DMS53 (cell line): ENCODE measurements at regions not wholly inside any gene's neighbourhood (a gene's known extent, or its start where the extent isn't known, plus 50 kb on each side); places are given as distances from the start of the nearest gene placed in this dataset.
A peak's percentile ranks its signal among the peaks of the same experiment; 100 is the strongest.
"Not testable (repeated sequence)": the region's sequence is repeated elsewhere in the genome, so short reads cannot be mapped to it uniquely, and the experiment has no call there.

Experiments
- DNase-seq: peaks from one replicate; lab custom pipeline; 2025; lab: John Stamatoyannopoulos, UW

DNA sequence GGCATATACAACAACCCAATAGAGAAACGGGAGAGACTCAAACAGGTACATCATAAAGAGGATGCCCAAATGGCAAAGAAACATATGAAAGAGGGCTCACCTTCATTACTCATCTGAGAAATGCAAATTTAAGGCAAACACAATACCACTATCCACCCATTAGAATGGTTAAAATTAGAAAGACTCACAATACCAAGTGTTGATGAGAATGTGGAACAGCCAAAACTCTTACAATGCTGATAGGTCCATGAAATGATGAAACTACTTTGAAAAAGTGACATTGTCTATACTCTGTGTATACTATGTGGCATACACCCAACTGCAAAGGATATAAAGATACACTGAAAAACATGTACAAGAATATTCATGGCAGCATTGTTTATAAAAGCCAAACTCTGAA, 96.2 kb upstream of the TSHZ3 start:
- DNase-seq = no peak

DNA sequence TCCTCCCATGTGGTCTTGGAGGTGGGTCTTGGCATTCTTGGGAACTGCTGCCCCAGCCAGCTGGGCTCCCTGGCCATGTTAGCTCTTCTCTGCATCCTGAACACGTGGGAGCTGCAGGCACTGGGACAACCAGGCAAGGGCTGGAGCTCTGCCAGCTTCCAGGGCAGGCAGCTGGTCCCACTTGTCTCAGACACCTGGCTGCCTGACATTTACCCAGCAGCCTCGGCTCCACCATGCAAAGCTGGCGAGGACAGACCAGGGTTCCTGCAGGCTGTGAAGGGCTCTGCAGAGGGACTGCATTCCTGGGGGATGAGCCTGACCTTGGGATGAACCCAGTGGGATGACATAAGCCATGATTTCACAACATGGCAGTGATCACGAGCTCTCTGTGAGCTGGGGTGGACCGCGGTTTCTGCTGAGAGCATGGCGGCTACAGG, 99.0 kb upstream of the TSHZ3 start:
- DNase-seq = peak; percentile 17

- no peak for DNase-seq
Measured at GRCh38 chr19:31449379-31449778, 100.1 kb upstream of the TSHZ3 start.

DNA sequence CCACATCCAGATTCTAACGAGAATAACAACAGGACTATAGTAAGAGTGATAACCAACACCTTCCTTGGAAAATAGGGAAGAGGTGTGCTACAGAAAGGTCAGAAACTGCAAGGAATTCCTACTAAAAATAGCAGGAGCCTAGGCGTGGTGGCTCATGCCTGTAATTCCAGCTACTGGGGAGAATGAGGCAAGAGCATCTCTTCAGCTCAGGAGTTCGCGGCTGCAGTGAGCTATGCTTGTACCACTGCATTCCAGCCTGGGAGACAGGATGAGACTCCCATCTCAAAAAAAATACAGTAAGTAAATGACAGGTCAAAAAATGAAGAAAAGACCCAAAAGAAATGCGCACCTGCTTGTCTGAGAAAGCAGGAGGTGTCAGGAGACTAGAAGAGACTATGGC, 101.5 kb upstream of the TSHZ3 start:
- DNase-seq = no peak

DNA sequence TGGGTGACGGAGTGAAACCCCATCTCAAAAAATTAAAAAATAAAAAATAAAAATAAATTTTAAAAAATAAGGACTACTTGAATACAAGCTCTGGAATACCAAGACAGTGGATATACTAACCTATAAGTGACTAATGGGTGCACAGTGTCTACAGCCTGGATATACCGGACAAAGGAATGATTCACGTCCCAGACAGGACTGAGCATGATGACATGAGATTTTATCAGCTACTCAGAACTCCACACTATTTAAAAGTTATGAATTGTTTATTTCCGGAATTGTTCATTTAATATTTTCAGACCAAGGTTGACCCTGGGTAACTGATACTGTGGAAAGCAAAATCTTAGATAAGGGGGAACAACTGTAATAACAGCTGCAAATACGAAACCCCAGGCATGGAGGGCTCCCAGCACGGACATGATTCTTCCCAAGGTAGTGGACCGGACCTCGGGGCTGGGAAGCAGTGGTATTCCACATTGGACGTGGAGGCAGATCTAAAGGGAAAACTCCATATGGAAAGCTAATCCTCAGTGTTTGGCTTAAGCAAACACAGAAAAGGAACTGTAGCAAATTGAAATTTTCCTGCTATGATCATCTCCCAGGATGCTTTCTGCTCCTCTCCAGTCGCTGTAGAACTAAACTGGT, 102.6 kb upstream of the TSHZ3 start:
- DNase-seq = no peak

DNA sequence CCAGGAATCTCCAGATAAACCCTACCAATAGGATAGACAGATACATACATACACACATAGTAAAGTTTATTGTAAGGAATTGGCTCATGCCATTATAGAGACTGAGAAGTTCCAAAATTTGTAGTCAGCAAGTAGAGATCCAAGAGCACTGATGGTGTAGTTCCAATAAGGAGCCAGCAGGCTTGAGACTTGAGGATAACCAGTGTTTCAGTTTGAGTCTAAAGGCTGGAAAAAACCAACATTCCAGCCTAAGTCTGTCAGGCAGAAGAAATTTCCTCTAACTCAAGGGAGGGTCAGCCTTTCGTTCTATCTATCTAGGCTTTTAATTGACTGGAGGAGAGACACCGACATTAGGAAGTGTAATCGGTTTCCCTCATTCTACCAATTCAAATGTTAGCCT, 110.2 kb upstream of the TSHZ3 start:
- DNase-seq = no peak

DNA sequence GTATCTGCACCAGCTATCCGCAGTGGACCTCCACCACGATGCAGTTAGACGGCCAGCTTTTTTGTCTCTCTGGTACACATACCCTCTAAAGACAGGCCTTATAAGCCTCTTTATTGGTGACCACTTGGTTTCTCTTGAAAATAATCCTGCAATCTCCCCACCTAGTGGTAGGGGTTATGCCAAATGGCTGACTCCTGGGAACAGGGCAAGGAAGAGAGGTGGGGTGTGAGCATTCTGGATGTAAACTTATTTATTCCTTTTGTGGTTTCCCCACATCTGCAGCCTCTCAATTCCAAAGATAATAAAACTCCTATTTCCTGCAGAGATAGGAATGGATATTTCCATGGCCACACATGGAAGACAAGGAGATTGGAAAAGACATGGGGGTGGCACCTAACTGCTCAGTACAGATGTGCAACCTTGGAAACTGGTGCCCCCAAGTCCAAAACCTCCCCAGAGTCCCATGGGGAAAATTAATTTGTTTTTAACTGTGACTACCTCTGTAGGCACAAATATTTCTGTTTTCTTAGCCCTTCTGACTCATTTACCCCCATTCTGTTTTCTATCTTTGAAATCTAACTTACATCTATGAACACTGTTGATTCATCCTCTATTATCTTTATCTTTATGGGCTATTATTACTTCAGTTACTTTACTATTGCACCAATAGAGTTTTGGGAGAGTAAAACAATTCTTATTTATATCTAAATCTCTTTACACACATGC, 112.7 kb upstream of the TSHZ3 start:
- DNase-seq = no peak

DNA sequence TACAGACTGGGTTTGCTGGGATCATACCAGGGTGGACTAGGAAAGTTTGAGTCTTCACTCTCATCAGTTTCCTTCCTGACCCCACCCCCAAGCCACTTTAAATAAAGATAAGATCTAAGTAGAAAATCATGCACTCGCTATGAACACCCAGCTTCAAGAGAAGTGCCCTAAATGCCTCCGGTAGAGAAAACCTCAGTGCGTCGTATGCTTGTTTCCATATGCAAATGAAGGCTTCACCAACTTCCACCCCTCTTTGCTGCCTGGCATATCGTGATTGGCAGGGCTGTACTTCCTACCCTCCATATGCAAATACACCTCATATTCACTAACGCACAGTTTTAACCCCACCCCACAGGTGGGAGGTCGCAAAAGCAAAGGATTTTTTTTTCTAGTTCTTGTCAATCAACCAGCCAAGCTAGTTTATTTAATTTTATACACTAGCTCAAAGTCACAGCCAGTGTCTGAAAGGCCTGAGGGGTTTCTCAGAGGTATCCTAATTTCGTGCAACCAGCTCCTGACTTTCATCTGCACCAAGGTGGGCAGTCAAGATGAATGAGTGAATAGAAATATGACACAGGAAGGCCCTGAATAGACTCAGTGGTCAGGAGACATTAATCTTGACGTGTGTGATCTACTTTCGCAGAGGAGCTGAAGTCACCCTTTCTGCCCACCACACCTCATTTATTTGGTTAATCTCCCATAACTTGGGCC, 121.1 kb upstream of the TSHZ3 start:
- no peak for DNase-seq

GRCh38 chr19:31470952-31471351, 121.7 kb upstream of the TSHZ3 start:
- DNase-seq = no peak

DNA sequence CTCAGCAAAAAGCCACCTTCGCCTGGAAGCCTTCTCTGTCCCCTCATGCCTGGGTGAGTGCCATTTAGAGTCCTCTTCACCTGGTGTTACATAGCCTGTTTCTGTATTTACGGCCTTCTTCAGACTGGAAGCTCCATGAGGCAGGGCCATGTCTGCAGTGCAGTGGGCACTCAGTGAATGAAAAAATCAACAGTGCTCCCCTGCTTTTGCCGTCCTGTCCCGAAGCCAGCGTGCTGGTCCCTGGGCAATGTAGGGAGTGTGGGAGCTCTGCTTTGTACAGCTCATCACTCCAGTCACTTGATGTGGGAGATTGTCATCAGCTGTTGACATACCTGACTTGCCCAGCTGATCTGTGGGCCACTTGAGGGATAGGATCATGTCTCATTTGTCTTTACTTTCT, 129.0 kb upstream of the TSHZ3 start:
- DNase-seq = no peak

GRCh38 chr19:31483226-31483857, 134.1 kb upstream of the TSHZ3 start:
- no peak for DNase-seq

DNA sequence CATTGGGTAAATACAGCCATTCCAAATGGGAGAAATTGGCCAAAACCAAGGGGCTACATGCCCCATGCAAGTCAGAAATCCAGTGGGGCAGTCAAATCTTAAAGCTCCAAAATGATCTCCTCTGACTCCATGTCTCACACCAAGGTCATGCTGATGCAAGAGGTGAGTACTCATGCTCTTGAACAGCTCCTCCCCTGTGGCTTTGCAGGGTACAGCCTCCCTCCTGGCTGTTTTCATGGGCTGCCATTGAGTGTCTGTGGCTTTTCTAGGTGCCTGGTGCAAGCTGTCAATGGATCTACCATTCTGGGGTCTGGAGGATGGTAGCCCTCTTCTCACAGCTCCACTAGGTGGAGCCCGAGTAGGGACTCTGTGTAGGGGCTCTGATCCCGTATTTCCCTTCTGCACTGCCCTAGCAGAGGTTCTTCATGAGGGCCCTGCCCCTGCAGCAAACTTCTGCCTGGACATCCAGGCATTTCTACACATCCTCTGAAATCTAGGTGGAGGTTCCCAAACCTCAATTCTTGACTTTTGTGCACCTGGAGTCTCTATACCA, 135.7 kb upstream of the TSHZ3 start:
- DNase-seq = not testable (repeated sequence)

DNA sequence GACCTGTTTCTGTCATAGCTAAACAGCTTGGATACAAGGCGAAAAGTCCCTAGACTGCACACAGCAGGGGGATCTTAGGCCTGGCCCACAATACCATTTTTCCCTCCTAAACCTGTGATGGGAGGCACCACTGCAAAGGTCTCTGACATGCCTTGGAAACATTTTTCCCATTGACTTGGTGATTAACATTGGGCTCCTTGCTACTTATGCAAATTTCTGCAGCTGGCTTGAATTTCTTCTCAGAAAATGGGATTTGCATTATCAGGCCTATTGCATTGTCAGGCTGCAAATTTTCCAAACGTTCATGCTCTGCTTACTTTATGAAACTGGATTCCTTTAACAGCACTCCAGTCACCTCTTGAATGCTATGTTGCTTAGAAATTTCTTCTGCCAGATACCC, 136.2 kb upstream of the TSHZ3 start:
- DNase-seq = no peak

DNA sequence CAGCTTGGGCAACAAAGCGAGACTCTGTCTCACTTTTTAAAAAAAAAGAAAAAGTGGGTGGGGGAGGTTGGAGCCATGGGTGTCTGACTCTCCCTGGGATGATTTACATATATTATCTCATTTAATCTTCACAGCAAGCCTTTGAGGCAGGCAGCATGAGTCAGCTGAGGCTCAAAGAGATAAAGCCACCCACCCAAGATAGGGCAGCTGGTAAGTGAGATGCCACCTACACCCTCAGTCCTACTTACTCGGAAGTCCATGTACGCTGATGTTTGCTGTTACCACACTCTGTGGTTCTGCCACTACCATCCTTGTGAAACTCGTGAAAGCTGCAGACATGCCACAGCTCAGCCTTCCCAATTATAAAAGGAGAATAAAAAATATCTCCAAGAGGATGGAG, 142.0 kb upstream of the TSHZ3 start:
- DNase-seq = no peak

- no peak for DNase-seq
Measured at GRCh38 chr19:31492050-31492449, 142.8 kb upstream of the TSHZ3 start.

DNA sequence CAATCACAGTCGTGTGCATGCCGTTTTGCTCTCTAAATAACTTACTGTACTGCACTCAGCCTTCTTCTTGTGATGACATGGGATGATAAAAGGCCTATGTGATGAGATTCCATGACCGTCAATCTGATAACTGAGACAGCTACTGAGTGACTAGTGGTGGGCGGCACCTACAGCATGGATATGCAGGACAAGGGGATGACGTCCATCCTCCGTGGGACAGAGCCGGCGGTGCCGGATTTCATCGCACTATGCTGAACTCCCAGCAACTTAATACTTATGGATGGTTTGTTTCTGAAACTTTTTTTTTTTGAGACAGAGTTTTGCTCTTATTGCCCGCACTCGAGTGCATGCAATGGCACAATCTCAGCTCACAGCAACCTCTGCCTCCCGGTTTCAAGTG, 146.8 kb upstream of the TSHZ3 start:
- DNase-seq = no peak

DNA sequence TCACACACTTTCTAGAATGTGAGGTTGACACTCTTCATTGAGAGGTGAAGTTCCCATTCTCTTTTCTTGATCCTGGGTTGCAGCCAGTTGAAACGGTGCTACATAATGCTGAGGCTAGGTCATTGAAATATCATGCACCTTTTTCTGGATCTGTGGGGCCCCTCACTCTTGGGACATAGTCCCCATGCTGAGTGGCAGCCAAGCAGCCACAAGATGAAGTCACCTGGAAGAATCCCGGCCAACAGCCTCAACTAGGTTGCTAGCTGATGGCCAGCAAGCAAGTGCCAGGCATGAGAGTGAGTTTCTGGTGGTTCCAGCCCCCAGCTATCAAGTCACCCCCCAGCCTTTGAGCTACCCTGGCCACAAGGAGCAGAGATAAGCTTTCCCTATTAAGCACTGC, 148.5 kb upstream of the TSHZ3 start:
- DNase-seq = no peak

DNA sequence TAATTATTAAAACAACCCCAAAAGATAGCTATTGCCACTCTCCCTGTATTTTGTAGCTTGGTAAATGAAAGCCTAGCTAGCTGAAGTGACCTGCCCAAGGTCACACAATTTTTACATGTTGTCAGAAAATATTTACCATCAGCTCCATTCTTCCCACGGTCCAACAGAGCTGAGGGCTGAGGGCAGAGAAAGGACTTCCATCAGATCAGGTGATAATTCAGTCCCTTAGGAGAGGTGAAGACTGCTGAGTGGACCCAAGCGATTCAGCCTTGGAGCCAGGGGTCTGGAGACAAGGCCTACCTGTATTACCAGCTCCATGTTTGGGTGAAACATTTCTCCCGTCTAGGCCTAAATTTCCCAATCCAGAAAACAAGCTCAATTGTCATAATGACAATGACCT, 149.5 kb upstream of the TSHZ3 start:
- DNase-seq = no peak

GRCh38 chr19:31499281-31500196, 150.3 kb upstream of the TSHZ3 start:
- DNase-seq = no peak

DNA sequence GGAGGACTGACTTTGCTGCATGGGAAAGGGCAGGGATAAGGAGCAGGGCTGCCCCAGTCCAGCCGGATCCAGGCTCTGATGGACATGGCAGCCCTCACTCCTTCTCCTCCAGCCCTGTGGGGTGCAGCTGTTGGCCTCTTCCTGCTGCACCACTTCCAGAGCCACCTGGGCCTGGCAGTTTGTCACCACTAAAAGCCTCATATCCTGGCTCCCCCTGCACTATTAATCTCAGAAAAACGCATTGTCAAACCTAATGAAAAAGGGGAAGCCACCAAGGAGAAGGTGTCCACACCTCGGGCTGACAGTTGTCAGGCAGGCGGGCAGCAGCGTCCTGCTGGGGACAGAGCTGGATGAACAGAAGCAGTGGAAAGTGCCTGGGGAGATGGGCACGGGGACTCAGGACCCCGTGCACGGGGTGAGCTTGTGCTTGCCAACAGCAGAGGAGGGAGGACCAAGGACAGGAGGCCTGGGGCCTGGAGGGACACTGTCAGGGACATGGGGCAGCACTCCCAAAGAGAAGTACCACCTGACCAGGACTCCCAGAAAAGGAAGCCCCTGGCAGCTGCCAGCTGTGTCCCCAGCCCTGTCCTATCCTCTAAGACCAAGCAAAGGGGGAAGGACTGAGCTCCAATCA, 151.1 kb upstream of the TSHZ3 start:
- no peak for DNase-seq

DNA sequence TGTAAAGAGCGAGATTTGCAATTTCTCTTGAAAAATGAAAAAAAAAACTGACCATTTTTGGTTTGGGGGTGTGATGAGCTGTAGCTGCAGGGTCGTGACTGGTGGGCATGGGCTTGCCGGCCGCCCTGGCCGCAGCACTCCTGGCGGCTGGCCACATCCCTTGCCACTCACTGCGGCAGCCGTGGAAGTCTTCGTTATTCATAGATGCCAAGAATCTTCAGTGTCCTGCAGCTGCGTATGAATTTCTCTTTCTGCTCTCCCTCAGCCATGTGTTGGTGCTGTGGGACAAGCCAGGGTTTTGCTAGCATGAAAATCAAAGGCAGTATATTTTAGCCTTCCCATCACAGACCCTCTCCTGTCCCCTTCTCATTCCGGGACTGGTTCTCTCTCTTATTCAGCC, 151.7 kb upstream of the TSHZ3 start:
- DNase-seq = no peak
